ENCODE measurements at regions not wholly inside any gene's neighbourhood (a gene's known extent, or its start where the extent isn't known, plus 50 kb on each side); places are given as distances from the start of the nearest gene placed in this dataset.
"Not testable (repeated sequence)": the region's sequence is repeated elsewhere in the genome, so short reads cannot be mapped to it uniquely, and the experiment has no call there.

DNA sequence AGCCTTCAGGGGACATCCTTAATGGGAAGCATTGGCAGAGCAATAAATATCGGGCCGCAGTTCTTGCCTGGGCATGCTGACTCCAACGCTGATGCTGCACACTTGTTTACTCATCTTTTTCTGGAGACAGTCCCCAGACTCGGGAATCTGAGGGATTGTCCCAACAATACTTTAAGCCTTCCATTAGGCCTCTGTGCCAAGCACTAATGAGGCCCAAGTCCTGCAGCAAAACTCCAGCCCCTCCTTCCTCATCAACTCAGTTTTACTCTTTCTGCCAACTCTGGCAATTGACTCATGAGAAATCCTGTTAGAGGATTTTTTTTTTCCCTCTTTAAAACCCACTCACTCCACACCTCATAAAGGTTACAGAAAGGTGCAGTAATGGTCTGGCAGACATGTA is 233.4 kb upstream of the PELI2 start:
- no peak for DNase-seq (ENCODE audit: low read depth in 2 of 3, low spot score in 2 of 3)

DNA sequence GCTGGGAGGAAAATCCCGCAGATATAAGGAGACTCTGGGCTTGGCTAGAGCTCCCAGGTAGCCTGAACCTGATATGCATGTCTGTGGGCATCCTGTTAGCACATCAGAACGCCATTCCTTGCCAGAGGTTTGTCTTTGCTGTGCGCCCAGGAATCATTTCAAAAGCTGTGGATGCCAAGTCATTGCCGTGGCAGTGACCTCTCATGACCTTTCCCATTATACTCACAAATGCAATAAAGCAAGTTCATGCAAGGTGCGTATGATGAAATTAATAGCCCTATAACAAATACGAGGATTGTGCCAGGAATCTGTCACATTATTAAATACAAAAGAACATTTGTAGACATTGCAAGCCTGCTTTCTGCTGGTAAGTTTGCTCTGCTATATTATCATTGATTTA is 229.1 kb upstream of the PELI2 start:
- no peak for DNase-seq (ENCODE audit: low read depth in 2 of 3, low spot score in 2 of 3)

DNA sequence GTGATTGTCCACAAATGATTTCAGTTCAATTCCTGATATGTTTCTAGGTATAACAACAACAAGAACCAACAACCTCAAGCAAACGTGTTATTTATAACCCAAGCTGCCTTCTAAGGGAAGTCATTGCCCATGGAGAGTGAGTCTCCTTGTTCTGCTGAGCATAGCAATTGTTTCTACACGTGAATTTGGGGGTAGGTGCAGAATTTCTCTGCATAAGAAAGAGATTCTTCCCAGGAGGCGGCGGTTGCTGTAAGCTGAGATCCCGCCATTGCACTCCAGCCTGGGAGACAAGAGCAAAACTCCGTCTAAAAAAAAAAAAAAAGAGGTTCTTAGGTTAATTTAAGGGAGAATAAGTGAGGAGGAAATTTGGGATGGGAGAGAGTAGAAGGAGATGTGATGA is 226.5 kb upstream of the PELI2 start:
- no peak for DNase-seq (ENCODE audit: low read depth in 2 of 3, low spot score in 2 of 3)

DNA sequence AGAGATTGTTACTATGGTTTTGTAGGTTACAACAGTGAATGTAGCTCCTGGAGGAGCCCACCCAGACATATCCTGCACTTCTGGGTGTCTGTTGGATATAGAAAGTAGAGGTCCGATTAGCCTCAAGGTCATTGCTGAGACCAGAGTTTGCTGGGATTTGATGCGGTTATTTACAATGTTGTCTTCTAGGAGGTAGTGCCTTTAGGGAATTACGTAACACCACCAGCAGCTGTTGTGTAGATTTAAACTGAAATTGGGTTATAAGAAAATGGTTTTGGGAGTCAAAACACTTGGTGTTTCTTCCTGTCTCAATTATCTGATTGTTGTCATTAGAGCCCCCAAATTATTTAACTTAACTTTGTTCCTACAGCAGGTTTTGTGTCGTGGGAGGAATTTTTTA is 225.3 kb upstream of the PELI2 start:
- DNase-seq (ENCODE audit: low read depth in 2 of 3, low spot score in 2 of 3), result no peak

DNA sequence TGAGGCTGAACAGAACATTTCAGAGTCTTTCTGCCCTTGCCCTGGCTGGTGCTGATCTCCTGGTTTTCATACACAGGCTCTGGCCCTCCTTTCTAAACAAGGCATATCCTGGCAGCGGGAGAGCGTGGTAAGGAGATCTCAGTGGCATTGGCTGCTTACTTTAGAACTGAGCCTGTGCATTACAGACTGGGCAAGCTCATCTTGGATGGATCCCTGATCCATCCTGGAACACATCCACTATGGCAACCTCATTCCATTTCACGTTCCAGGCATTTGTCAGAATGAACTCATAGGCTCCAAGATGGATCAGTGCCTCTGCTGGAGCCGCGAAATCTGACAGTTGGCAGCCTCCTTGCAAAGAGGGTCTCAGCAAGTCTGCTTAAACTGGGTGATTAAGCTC is 224.5 kb upstream of the PELI2 start:
- no peak for DNase-seq (ENCODE audit: low read depth in 2 of 3, low spot score in 2 of 3)

DNA sequence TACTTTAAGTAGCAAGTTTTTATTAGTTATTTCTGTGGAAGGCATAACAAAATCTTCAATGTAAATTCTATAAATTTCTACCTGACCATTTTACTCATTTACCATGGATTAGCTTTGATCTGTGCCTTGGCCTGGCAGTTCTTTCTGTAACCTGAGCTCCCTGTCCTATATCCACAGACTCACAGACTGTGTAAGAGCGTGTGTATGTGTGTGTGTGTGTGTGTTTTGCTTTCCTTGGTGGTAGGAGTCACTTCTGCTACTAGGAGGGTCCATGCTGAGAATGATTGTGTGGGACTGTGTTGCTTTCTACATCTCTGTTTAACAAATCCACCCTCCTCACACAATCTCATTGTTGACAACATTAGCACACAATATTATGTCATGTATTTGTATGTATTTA is 221.2 kb upstream of the PELI2 start:
- no peak for DNase-seq (ENCODE audit: low read depth in 2 of 3, low spot score in 2 of 3)

DNA sequence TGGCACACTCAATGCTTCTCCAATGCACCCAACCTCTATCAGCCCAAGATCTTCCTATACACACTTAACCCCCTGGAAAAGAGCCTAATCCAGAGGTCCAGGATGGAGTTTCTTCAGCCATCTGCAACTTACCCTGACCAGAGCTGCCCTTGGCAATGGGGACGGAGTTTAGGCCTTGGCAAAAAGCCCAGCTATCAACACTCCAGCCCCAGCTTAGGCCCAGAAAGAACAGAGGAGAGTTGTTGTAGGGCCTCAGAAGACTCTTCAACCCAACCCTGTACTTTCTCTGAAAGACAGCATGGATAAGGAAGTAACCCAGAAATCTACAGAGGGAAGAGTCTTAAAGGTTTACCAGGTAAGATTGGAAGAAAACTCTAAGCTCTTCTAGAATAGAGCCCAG is 219.3 kb upstream of the PELI2 start:
- DNase-seq (ENCODE audit: low read depth in 2 of 3, low spot score in 2 of 3), result no peak

DNA sequence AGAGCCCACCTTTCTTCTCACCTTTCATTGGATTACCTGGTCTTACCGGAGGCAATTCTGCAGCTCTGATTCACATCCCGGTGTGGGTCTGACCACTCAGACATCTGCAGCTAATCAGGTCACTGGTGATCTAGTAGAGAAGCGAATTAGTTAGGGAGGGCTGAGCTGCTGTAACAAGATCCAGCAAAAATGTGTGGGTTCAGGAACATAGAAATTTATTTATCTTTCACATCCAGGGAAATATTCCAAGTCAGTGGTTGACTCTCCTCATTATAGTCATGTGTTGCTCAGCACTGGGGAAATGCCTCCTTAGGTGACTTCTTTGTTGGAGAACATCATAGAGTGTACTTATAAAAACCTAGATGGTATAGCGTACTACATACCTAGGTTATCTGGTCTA is 218.7 kb upstream of the PELI2 start:
- DNase-seq (ENCODE audit: low read depth in 2 of 3, low spot score in 2 of 3), result no peak

DNA sequence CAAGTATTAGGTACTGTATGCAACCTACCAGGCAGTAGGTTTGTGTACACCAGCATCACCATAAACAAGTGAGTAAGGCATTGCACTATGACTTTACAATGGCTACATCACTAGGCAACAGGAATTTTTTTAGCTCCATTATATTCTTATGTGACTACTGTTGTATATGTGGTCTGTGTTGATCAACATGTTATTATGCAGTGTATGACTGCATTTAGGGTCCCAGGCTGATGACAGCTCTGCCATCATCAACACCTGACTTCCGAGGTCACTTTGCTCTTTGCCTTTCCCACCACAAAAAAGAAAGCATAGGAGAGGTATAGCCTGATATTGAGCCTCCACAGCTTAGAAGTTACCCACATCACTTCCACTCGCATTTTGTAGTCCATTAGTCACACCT is 217.5 kb upstream of the PELI2 start:
- DNase-seq (ENCODE audit: low read depth in 2 of 3, low spot score in 2 of 3), result no peak

DNA sequence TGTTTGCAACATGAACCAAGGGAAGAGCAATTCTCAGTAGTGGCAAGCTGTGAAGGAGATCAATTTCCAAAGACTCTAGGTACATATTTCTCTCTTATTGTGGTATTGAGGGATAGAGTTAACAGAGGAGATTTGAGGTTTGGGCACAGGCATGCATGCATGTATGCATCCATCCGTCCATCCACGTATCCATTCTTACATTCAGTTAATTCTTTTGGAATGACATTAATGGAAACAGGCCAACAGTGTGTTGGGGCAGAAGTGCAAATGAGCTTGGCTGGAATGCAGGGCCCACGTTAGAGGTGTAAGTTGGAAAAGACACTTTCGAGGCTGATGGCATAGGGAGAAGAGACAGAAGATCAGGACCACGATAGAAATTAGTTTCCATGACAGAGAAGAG is 216.9 kb upstream of the PELI2 start:
- no peak for DNase-seq (ENCODE audit: low read depth in 2 of 3, low spot score in 2 of 3)

DNA sequence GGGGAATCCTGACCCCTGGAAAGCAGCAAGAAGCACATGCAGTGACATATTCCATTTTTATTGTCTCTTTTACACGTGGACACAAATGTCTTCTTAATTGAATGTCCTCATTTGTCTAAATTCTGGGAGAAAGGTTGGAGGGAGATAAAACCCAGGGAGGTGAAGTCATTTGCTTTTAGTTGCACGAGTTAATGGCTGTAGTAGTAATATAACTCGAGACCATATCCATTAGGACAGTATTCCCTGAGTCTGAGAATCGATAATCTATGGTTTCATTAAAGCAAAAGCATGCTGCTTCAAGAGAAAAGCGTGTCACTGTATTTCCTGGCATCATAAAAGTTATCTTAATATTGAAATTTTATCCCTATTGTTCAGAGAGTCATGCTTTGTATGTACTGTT is 216.0 kb upstream of the PELI2 start:
- no peak for DNase-seq (ENCODE audit: low read depth in 2 of 3, low spot score in 2 of 3)

DNA sequence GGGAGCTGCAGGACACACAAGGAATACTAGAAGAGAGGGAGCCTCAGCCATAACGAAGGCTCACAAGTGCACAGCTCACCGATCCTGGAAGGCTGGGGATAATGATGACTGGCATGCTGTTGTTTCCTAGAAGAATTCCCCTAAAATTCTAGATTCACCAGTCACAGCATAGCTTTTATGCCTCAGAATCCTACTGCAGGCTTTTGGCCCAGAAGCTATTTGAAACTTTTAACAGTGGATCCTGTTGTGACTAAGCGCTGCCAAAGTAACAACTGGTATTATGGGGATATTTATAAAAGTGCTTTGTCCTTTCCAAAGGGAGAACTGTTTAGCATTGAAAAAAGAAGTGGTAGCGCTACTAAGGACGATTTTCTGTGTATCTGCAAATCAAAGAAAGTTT is 214.1 kb upstream of the PELI2 start:
- DNase-seq (ENCODE audit: low read depth in 2 of 3, low spot score in 2 of 3), result no peak

DNA sequence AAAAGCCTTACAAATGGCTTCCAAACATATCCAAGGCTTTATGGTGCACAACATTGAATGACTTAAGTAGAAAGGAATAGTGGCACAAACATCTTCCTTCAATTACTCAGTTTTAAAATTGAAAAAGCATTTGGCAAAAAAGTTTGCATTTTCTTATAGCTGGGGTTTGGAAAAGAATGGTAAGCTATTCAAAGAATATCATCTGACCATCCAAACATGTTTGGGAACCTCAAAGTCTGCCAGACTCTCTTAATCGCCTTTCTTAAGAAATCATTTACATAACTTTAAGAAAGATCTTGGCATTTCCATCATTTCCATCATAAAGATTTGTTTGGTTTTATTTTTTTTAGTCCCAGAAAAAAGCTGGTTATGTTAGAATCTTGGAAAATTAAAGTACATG is 210.1 kb upstream of the PELI2 start:
- DNase-seq (ENCODE audit: low read depth in 2 of 3, low spot score in 2 of 3), result no peak

DNA sequence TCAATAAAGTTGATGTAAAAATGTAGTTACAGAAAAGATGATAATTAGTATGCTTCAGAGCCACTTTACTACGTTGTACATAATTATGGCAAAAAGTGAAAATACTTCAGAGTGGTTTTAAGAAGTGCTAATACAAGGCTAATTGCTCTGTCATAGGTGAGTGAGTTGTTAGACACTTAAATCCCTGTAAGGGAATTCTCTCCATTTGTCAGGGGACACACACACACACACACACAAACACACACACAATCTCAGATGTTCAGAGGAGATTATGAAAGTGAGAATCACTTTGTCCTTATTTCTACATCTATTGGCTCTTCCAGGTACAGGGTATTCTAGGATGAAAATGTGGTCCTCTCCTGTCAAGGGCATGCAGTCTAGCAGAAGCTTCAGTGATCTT is 208.3 kb upstream of the PELI2 start:
- no peak for DNase-seq (ENCODE audit: low read depth in 2 of 3, low spot score in 2 of 3)

DNA sequence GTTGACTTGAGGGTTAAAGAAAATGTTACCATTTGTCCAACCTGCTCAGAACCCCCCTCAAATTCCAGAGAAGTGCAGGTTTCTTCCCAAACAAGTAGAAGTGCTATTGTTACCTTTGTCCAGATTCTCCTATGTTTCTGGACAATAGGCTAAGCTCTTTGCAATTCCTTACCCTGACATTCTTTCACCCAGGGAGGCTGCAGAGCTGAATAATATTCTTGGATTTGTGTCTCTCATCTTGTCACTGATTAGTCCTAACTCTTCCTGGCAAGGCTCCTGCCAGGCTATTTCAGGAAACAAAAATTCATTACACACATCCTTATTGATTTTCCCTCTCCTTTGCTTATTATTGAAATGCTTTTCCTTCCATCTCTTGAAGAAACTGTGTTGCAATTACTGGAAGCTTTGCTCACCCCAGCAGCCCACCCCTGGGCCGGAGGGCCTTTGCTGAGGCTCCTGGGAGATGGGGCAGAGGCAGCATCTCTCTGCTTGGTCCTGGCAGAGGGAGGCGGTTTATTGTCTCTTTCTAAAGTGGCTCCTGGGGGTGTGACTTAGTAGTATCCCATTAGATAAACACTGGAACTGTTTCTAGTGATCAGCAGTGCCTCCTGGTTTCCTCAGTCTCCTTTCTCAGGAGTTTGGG is 207.5 kb upstream of the PELI2 start:
- no peak for DNase-seq (ENCODE audit: low read depth in 2 of 3, low spot score in 2 of 3)

DNA sequence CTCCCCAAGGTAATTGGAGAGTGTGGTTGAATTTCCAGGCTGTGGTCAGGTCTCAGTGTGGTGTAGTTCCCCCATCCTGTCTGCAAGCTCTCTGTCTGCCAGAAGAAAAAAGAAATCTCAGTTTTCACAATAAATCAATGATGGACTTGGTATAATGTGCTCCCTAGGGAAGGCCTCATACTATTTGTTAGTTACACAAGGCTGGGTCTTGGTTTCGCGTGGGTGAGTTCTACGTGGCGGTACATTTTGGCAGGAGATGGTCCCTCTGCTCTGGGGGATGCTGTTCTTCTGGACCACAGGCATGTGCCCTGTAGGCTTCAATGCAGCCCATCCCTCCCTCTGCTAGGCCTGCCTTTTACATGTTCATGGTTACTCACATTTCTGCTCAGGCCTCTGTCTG is 206.4 kb upstream of the PELI2 start:
- no peak for DNase-seq (ENCODE audit: low read depth in 2 of 3, low spot score in 2 of 3)

DNA sequence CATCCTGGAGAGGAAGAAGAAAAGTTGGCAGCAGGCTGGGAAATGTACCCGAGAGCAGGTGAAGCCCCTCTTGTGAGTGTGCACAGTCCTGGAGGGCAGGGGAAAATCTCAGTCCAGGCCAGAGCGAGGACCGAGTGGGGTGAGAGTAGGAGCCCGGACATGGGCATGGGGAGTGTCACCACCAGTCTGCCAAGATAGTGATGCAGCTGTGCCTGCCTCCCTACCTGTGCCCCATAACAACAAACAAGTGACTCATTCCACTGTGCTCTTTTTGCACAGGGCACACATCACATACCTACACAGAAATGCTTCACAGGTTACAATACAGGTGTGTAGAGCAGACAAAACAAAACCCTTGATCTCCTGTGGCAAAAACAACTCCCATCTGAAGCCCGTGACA is 205.9 kb upstream of the PELI2 start:
- DNase-seq (ENCODE audit: low read depth in 2 of 3, low spot score in 2 of 3), result no peak

DNA sequence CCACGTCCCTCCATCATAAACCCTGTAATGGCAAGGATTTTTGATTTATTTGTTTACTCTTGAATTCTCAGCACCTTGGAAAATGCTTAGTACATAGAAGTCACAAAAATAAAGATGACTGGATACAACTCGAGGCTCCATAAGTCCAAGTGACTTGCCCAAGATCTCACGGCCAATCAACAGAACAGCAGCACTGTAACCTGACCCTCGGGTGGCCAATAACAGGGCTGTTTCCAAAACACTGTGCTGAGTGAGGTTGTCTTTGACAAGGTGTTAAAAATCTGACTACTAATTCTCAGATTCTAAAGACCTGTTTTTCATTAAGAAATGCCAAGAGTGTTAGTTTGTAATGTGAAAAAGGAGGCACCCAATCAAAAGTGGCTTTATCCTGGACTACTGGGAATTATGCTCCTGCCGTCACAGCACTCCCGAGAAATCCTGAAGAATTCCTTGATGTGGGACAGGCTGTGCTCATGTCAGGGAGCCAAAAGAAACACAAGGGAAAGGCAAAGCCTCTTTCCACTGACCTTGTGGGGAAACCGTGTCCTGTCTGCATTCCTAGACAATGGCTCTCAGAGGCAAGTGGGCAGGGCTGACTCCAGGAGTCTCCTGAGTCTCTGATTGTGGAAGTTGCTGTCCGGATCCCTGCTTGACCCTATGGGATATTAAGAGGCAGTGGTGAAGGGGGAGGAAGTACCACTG is 204.7 kb upstream of the PELI2 start:
- DNase-seq (ENCODE audit: low read depth in 2 of 3, low spot score in 2 of 3), result no peak

DNA sequence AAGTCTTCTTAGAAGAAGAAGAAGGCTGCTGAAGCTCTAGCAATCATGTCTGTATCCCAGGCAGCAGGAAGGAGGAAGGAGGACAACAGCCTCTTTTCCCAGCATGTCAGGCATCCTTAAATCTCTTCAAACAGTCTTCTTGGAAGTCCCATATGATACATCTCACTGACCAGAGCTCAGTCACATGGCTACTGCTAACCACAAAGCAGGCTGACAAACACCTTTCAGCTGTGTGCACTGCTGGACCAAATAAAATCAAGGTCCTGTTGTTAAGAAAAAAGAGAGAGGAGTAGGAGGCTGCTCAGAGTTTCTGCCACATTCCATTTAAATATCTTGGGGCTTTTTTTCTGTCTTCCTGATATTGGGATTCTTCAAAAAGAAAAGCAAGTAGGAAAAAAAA is 203.4 kb upstream of the PELI2 start:
- DNase-seq (ENCODE audit: low read depth in 2 of 3, low spot score in 2 of 3), result no peak

DNA sequence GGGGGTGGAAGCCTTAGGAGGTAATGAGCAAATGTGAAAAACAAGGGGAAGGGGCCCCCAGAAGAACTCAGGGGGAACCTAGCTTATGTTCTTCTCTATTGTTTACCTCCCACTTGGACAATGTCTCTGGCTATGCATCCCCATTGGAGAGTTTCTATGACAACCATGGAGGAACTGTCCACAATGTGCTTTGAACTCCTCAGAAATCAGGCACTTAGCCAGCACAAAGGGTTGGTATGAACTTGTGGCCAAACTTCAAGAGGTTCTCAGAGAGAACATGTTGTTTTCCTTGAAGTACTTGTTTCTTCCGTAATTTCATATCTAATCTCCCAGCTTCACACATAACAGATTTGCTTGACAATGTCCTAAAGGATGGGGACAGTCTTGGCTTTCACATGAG is 202.8 kb upstream of the PELI2 start:
- DNase-seq (ENCODE audit: low read depth in 2 of 3, low spot score in 2 of 3), result no peak

DNA sequence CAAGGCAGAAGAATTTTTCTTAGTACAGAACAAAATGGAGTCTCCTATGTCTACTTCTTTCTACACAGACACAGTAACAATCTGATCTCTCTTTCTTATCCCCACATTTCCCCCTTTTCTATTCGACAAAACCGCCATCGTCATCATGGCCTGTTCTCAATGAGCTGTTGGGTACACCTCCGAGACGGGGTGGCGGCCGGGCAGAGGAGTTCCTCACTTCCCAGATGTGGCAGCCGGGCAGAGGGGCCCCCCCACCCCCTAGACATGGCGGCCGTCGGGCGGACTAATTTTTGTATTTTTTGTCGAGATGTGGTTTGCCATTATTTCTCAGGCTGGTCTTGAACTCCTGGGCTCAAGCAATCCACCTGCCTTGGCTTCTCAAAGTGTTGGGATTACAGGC is 198.4 kb upstream of the PELI2 start:
- DNase-seq (ENCODE audit: low read depth in 2 of 3, low spot score in 2 of 3), result not testable (repeated sequence)

DNA sequence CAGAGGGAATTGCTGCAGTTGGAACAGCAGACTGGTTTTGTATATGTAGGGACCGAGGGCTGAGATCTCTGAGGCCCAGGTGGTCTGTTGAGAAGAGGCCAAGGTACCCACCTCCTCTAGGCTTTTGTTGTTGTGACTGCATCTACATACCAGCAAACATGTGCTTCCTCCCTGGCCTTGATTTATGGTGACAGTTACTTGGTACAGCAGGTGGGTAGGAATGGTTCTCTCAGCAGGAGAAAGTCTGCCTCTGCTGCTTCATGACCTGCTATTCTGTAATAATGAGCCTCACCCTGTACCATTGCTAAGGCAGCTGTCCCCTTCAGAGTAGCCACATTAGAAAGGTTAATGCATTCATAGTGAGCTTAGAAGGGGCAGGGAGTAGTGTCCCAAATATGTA is 196.7 kb upstream of the PELI2 start:
- peak in 2 of 3 donors; percentile 9 to 76 for DNase-seq (ENCODE audit: low read depth in 2 of 3, low spot score in 2 of 3)

DNA sequence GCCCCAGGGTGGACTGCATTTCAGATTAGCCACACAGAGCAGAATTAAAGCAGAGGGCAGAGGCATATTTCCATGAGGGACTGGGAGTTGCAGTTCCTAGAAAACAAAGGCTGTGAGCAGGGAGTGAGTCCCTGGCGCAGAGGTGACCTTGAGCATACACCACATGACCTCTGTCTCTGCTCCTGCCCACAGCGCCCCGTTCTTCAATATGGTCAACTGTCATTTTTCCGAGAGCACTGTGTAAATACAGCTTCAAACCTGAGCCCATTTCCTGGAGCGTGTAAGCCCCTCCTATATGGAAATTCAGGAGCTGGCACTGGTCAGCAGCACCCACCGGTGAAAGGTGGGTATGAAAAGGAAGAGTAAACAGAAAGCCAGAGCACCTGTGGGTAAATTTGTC is 192.2 kb upstream of the PELI2 start:
- DNase-seq (ENCODE audit: low read depth in 2 of 3, low spot score in 2 of 3), result no peak

Data from hematopoietic multipotent progenitor cell (in vitro differentiated cells).